HG03457 (cell line): ENCODE measurements at regions not wholly inside any gene's neighbourhood (a gene's known extent, or its start where the extent isn't known, plus 50 kb on each side); places are given as distances from the start of the nearest gene placed in this dataset.
"Not testable (repeated sequence)": the region's sequence is repeated elsewhere in the genome, so short reads cannot be mapped to it uniquely, and the experiment has no call there.

ENCODE experiments used
- ATAC-seq: cut with Tn5 transposase; IDR thresholded peaks from one replicate; pipeline ENCODE4 v1.9.1; 2021; ENCODE audit warnings: moderate number of reproducible peaks; ENCODE audit not compliant: unreplicated experiment

DNA sequence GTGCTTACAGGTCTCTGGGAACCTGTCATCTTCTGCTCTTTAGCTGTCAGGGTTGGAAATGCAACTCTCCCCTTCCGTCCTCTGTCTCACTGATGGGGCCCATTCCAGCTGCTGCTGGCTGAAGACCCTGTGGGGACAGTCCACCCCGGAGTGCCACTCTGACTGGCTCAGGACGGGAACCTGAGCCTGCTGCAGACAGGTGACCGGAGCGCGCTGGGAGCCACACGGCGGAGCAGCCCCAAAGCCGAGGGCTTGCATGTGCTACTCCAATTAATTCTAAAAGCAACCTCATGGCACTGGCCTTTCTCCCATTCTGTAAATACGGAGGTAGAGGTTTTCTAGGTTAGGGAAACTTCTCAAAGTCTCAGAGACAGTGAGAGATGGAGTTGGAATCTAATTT is 223.5 kb upstream of the PITRM1 start:
- no peak for ATAC-seq

DNA sequence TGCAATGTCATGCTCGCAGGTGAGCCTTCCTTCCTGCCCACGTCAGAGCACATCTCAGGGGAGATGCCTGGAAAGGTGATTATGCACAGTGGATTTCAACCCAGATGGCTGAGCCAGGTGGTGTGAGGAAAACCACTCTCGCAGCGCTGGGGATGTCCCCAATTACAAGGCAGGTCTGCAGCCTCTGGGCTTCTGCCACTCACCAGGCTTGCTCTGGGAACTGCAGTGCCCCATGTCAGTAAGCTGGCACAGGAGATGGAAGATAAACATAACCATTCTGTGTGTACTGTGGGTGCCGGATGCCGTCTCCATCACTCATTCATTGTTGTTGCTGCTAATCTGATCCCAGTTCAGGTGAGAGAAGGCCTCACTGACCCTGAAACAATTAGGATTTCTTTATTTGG is 222.9 kb upstream of the PITRM1 start:
- ATAC-seq: no peak

- ATAC-seq: no peak
Measured at GRCh38 chr10:3395041-3395440, 222.5 kb upstream of the PITRM1 start.

- no peak for ATAC-seq
Measured at GRCh38 chr10:3393958-3394357, 221.4 kb upstream of the PITRM1 start.

DNA sequence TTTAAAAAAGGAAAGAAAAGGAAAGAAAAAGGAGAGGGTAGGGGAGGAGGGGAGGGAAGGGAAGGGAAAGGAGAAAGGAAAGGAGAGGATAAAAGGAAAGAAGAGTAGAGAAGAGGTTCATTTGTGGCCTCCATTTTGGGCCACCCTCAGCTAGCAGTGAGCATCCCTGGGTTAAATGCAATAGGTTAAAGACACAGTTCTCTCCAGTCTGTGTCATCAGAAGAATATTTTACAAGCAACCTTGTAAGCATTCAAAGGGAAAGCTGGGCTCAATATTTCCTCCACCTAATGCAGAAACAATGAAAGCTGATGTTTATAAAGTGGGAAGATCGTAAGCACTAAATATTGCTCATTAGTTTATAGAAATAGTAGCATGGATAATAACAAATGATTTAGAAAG is 219.1 kb upstream of the PITRM1 start:
- ATAC-seq: no peak

- no peak for ATAC-seq
Measured at GRCh38 chr10:3389130-3389529, 216.5 kb upstream of the PITRM1 start.

- no peak for ATAC-seq
Measured at GRCh38 chr10:3385487-3385886, 212.9 kb upstream of the PITRM1 start.

DNA sequence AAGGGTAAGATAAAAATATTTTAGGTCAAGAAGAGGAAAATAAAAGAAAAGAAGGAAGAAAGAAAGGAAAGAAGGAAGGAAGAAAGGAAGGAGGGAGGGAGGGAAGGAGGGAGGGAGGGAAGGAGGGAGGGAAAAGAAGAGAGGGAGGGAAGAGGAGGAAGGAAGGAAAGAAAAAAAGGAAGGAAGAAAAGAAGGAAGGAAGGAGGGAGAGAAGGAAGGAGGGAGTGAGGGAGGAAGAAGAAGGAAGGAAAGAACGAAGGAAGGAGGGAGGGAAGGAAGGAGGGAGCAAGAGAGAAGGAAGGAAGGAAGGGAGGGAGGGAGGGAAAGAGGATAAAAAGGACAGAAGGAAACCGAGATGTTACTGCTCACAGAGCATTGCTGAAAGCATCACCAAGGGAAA is 209.5 kb upstream of the PITRM1 start:
- no peak for ATAC-seq

DNA sequence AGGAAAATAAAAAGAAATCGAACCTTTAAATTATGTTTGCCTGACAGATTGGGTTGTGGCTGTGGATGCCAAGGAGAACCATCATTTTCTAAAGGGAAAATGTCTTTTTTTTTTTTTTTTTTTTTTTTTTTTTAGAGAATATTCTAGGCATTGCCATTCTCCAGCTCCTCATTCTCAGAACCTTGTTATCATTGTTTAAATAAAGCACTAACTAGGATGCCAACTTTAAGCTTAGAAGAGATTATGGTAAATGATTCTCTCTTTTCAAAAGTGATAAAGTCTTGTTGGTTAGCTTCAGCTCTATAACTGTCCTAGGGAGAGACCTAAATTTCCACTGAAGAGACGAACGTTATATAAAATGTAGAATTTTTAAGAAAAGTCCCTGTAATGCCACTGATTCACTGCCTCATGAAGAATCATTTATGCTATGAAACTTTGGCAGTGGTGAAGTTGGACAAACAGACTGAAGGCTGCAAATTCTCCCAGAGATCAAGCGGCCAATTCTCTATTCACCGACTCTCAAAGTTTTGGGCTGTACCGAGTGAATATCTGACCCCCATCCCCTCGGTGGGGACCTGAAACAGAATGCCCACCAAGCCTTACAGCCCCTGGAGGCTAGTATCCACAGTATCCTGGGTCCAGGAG is 207.9 kb upstream of the PITRM1 start:
- no peak for ATAC-seq

DNA sequence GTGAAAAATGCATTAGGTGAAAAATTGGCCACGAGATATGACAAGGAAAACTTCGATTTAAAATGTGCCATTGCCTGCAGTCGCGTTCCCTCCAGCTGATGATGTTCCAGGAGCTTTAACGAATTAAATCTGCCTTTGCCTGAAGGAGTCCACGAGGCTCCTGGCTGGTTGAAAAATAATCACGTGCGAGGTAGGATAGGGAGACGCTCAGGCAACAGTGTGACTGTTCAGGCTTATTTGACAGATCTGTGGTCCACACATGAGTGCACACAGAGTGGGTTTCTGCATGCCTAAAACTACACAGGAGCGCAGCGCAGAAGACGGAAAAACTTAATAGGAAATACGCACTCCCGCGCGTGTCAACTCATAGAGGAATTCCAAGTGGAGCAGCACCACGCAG is 204.0 kb upstream of the PITRM1 start:
- no peak for ATAC-seq

DNA sequence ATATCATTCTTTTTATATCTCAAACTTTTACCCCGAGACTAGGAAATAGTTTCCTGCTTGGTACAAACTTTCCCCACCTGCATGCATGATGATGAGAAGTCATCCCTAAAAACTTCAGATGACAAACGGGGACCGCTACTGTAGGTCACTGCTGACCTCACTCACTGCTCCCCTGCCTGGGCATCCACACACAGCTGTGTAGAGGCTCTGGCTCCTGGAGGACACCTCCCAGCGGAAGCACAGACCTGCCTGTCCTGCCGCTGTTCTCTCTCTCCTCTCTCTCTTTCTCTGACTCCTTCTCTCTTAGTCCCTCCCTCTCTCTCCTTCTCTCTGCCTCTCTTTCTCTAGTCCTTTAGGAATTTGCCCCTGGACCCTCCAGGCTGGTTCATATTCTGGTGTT is 202.9 kb upstream of the PITRM1 start:
- ATAC-seq: no peak

DNA sequence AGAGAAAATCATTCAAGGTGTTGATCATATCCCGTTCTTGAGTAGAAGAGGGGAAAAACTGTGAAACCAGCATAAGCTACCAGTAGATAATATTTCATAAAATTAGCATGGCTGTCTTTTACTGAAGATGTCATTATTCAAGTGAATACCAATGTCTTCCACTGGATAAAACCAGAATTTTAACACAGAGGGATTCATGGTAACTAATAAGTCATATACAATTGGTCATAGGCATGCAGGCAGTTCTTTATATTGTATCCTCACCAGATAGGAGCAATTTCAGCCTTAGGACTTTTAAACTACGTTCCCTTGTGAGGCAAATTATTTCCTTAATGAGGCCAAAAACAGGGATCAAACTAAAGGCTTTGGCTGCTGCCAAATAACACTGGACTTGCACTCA is 202.3 kb upstream of the PITRM1 start:
- no peak for ATAC-seq

DNA sequence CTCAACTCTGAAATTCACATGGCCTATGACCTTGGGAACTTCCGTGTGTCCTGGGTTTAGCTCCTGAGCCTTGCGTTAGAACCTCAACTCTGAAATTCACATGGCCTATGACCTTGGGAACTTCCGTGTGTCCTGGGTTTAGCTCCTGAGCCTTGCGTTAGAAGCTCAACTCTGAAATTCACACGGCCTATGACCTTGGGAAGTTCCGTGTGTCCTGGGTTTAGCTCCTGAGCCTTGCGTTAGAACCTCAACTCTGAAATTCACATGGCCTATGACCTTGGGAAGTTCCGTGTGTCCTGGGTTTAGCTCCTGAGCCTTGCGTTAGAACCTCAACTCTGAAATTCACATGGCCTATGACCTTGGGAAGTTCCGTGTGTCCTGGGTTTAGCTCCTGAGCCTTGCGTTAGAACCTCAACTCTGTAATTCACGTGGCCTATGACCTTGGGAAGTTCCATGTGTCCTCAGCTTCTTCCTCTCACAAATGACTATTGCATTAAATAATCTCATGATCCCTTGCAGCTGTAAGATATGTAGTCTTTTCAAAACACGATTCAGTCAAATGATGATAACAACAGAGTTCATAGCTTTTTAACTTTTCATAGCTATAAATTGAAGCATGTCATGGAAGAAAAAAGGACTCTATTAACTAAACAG is 200.9 kb upstream of the PITRM1 start:
- ATAC-seq: not testable (repeated sequence)

DNA sequence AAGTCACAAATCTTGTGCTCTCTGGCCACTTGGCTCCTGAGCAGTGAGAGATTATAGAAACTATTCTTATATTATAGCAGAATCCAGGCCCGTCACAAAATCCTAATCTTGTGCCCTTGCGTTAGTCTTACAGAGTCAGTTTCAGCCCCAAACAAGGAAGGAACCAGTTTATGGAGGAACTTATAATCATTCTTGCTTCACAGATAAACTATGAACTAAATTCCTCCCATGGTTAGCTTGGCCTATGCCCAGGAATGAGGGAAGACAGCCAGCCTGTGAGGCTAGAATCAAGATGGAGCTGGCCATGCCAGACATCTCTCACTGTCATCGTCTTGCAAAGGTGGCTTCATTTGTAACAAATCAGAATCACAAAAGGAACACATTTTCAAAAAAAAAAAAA is 199.7 kb upstream of the PITRM1 start:
- no peak for ATAC-seq

DNA sequence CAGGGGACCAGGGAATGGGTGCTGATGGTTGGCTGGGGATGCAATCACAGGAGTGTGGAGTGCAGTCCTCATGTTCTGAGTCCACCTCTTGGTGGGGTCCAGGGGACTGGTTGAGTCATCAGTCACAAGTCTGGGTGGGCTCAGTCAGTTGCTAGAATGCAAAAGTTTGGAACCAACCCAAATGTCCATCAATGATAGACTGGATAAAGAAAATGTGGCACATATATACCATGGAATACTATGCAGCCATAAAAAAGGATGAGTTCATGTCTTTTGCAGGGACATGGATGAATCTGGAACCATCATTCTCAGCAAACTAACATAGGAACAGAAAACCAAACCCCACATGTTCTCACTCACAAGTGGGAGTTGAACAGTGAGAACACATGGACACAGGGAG is 199.0 kb upstream of the PITRM1 start:
- not testable (repeated sequence) for ATAC-seq

DNA sequence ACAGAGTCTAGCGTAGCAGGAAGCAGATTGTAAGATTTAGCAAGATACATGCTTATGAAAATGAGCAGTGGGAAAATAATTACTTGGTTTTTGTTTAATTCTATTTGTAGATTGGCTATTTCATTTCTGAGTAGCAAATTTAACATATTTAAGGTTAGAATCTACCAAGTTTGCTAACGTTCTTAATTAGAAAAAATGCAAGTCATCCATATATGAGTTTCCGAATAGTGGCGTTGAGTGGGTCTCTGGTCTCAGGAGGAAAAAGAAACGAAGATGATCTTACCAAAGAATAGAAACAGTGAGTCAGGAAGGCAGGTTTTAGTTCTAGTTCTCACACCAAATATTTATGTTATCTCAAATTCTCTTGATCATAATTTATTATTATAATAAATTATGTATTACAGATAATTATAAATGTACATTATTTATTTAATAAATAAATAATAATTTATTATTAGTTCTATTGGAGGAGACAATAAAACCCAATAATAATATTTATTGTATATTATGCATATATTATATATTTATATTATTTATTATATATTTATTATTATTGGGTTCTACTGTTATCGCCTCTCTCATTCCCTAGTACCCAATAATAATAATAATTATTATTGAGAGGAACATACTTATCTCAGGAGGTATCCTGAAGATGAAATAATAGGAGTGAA is 194.3 kb upstream of the PITRM1 start:
- no peak for ATAC-seq

GRCh38 chr10:3366043-3366442 is 193.5 kb upstream of the PITRM1 start:
- no peak for ATAC-seq

DNA sequence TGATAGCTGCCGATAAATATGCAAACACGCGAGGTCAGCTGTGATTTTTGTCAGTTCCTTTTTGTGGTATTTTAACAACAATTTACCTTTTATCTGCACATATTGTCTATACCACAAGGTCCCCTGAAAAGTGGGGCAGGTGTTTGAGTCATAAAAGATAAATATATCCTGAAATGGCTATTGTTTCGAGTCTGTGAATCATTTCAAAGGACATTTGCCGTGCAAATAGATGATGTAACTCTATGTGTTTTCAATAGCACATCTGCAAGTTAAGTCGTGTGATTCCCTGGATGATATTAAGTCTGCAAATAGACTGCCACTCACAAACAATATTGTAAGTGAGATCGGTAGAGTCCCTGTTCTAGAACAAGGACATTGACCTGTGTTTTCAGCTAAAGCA is 193.0 kb upstream of the PITRM1 start:
- ATAC-seq: no peak

DNA sequence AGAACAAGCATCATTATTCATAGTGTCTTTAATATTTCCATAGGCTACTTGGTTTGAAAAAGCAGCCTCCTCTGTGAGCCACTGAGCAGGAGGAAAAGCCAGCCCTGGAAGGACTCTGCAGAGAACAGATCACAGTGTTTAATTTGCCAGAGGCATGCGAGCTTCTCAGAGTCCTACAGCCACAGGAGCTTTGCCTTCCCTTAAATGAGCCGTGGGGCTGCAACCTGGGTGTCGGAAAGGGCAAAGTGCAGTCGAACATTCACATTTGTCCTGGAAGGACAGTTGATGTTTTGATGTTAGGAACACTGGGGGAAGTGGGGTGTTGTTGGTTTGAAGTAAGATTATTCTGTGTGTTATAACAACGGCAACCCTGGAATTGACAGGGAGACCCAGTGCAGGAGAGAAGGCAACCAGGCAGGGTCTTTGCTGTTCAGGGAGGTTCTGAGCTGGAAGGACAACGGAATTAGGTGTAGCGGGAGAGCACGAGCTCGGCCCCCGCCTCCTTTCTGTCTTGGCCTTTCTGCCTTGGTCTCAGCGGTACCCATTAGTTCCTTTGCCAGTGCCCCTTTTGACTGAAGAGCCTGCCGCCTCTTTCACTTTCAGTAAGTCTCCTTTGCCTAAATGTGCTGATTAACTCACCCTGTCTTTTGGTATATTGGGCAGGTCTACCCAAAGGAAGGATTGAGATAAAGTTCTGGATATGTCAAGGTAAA is 192.3 kb upstream of the PITRM1 start:
- ATAC-seq: no peak

DNA sequence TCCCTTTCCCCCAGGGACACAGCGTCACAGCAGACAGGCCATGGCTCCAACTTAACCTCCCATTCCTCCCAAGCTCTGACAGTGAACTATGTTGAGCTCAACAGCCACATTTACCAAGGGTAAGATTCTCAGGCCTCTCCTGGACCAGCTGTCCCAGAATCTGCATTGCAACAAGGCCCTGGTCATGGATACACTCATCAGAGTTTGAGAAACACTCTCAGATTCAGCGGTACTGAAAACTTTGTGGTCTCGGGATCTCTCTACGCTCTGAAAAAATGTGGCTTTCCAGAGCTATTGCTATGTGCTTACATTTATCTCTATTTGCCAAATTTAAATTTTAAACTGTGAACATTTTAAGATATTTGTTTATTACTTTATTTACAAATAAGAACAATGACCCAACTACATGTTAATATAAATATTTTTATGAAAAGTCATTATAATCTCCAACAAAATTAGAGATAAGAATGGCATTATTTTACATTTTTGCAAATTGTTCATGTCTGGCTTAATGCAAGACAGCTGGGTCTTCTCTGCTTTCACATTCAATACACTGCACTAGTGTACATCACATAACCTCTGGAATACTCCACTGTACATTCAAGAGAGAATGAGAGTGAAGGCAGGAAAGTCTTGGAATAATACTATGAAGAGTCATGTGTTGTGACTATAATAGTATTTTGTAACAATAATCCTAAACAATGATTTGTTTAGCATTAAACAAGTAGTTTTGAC is 190.9 kb upstream of the PITRM1 start:
- ATAC-seq: no peak

DNA sequence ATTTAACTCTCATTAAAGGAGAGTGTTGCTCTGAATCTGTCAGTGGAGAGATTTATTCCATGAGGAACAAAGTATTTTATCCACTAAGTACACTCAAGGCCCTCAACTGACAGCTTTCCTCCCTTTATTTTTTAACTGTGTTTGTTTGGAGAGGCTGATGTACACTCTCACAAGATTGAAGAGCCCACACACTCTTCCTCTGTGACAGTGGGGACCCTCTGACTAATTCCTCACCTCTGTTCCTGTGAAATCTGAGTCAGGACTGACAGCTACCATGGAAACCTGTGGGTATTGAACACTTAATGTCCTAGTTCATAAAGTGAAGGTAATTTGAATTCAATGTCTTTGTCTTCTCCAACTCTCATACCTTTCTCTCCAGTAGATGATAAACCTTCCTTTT is 189.8 kb upstream of the PITRM1 start:
- ATAC-seq: no peak
